Neural progenitor cell (in vitro differentiated cells): ENCODE measurements at regions not wholly inside any gene's neighbourhood (a gene's known extent, or its start where the extent isn't known, plus 50 kb on each side); places are given as distances from the start of the nearest gene placed in this dataset.

Source experiments
- CTCF ChIP-seq: fragments of 200-600 bp; sonication (generic); IDR thresholded peaks from 2 replicates; pipeline ENCODE4 v1.5.1; 2017; ENCODE audit warnings: antibody characterized with exemption, mild to moderate bottlenecking
- EZH2 ChIP-seq: fragments of 200-600 bp; sonication (generic); IDR thresholded peaks from 2 replicates; pipeline ENCODE4 v1.6.1; 2017; ENCODE audit warnings: antibody characterized with exemption, mild to moderate bottlenecking, moderate library complexity
- EZH2phosphoT487 ChIP-seq: fragments of 200-600 bp; sonication (generic); IDR thresholded peaks from 2 replicates; pipeline ENCODE4 v1.6.1; 2017; ENCODE audit warnings: antibody characterized with exemption

- TF ChIP-seq CTCF: peak; percentile 6
- TF ChIP-seq EZH2phosphoT487: no peak
- TF ChIP-seq EZH2: no peak
These were observed 772.5 kb upstream of the GRM7 start for GRCh38 chr3:6088433-6088832.
